ENCODE measurements at regions not wholly inside any gene's neighbourhood (a gene's known extent, or its start where the extent isn't known, plus 50 kb on each side); places are given as distances from the start of the nearest gene placed in this dataset.

- Histone ChIP-seq H3K27ac (ENCODE audit: low read depth, low read length) (0 out of 2 replicates have a peak overlapping the region, but pooled peaks have one; percentile 10), H3K23ac (ENCODE audit: insufficient read length) (no peak overlapping the region), H2AK5ac (ENCODE audit: low read depth, low read length) (no peak overlapping the region; the same call in 1 of the 2 replicates), H3K4ac (replicated peaks; ENCODE audit: insufficient read length, low read depth, low read length) (no peak overlapping the region), H2BK20ac (ENCODE audit: low read length) (no peak overlapping the region), H4K5ac (ENCODE audit: insufficient read length, low read depth, low read length) (no peak overlapping the region), H4K8ac (ENCODE audit: extremely low read depth, insufficient read depth, low read length) (no peak overlapping the region), H3K9me3 (ENCODE audit: insufficient read depth in 2 of 2, low read depth in 1 of 2, low read length in 1 of 2) (no peaks in the 10 kb centered on the region), H4K20me1 (replicated peaks in 1 of 2; ENCODE audit: control insufficient read depth in 1 of 2, insufficient read depth in 2 of 2, low read length in 2 of 2) (no peaks in the 10 kb centered on the region), H2BK5ac (ENCODE audit: low read depth, low read length) (no peak overlapping the region; the same call in 1 of the 2 replicates), H3K36me3 (ENCODE audit: control insufficient read depth in 2 of 4, insufficient read depth in 4 of 4, low read length in 3 of 4) (no peaks in the 10 kb centered on the region), H2BK12ac (ENCODE audit: low read depth, low read length) (no peak overlapping the region), H3K4me1 (replicated peaks in 1 of 4; ENCODE audit: control insufficient read depth in 3 of 4, insufficient read depth in 4 of 4, low read length in 3 of 4) (peaks cover 2 to 22% (median 16%) of the 10 kb centered on the region in 4 experiments; a peak in 6 of 7 replicates), H3K79me1 (ENCODE audit: low read depth, low read length) (no peaks in the 10 kb centered on the region; the same call in 1 of the 2 replicates), H2BK120ac (replicated peaks; ENCODE audit: low read depth, low read length) (no peak overlapping the region), H3K56ac (replicated peaks; ENCODE audit: insufficient read length, low read depth, low read length) (no peak overlapping the region), H3K27me3 (replicated peaks in 1 of 4; ENCODE audit: control insufficient read depth in 3 of 4, extremely low read depth in 1 of 4, insufficient read depth in 3 of 4, low read length in 3 of 4) (no peaks in the 10 kb centered on the region), H3K4me3 (ENCODE audit: extremely low read depth in 1 of 4, insufficient read depth in 2 of 4, low read depth in 3 of 4, low read length in 4 of 4) (no peak overlapping the region), H4K91ac (replicated peaks; ENCODE audit: insufficient read length, low read length) (no peak overlapping the region), H3K79me2 (ENCODE audit: control insufficient read depth in 1 of 2, insufficient read depth in 2 of 2, low read length in 2 of 2) (no peaks in the 10 kb centered on the region), H3K14ac (ENCODE audit: insufficient read length) (no peak overlapping the region), H2AFZ (ENCODE audit: low read length) (no peak overlapping the region), H3K23me2 (ENCODE audit: low read depth, low read length) (no peaks in the 10 kb centered on the region), H3K4me2 (ENCODE audit: insufficient read depth in 1 of 2, low read depth in 2 of 2, low read length in 2 of 2) (no peak overlapping the region), H2BK15ac (ENCODE audit: low read length) (no peak overlapping the region), H3K18ac (ENCODE audit: extremely low read depth, low read length) (no peak overlapping the region), H3K9ac (replicated peaks in 1 of 4; ENCODE audit: extremely low read depth in 1 of 4, low read depth in 3 of 4, low read length in 3 of 4) (no peak overlapping the region)
- ChIA-PET POLR2A (ENCODE audit: partially characterized antibody) (no interaction called here), CTCF (ENCODE audit: partially characterized antibody) (interaction anchor here (0.9 to 1.1 kb wide), 2 partner anchors 29 to 64 kb away, joined by 3 read pairs; no protein-coding TSS in a partner anchor)
- FAIRE-seq (peak; percentile 28), DNase-seq (ENCODE audit: low read depth in 1 of 2, low spot score in 2 of 2) (no peak)
- 31% methylated on average over 1 of the region's 1 CpG; no CpG with 5 or more reads in 1 of the 2 experiments for WGBS, 2 experiments (ENCODE audit: extremely low coverage in 1 of 2, insufficient coverage in 1 of 2, insufficient read length in 1 of 2, insufficient replicate concordance in 2 of 2, low coverage in 1 of 2, low lambda C conversion rate in 2 of 2, missing lambda C conversion rate in 1 of 2)
- TF ChIP-seq ZNF274 (IDR thresholded peaks at IDR 0.05; ENCODE audit: borderline replicate concordance, extremely low read depth, low read length) (no peak), BRCA1 (IDR thresholded peaks at IDR 0.05; ENCODE audit: low read depth, low read length) (no peak), CHD1 (IDR thresholded peaks at IDR 0.05; ENCODE audit: low read depth, low read length) (no peak), EP300 (IDR thresholded peaks at IDR 0.05; ENCODE audit: borderline replicate concordance in 1 of 2, low read depth in 2 of 2, low read length in 2 of 2) (no peak), SIN3A (conservative IDR thresholded peaks at IDR 0.05 in 1 of 2, IDR thresholded peaks at IDR 0.05 in 1 of 2; ENCODE audit: low read depth in 1 of 2, low read length in 2 of 2) (no peak), SRF (IDR thresholded peaks at IDR 0.05; ENCODE audit: low read depth, low read length) (no peak), RNF2 (IDR thresholded peaks at IDR 0.05; ENCODE audit: borderline replicate concordance, low read depth, low read length, missing control alignments, poor library complexity, severe bottlenecking) (no peak), SP4 (IDR thresholded peaks at IDR 0.05; ENCODE audit: low read length) (no peak), YY1 (IDR thresholded peaks at IDR 0.05; ENCODE audit: low read depth, low read length) (no peak), MAFK (IDR thresholded peaks at IDR 0.05; ENCODE audit: low read depth, low read length) (no peak), GTF2F1 (IDR thresholded peaks at IDR 0.05; ENCODE audit: borderline replicate concordance, low read depth, low read length) (no peak)
- TF ChIP-seq, protein P1, sequence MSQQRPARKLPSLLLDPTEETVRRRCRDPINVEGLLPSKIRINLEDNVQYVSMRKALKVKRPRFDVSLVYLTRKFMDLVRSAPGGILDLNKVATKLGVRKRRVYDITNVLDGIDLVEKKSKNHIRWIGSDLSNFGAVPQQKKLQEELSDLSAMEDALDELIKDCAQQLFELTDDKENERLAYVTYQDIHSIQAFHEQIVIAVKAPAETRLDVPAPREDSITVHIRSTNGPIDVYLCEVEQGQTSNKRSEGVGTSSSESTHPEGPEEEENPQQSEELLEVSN (IDR thresholded peaks at IDR 0.05) = no peak
- TF ChIP-seq, protein P2, sequence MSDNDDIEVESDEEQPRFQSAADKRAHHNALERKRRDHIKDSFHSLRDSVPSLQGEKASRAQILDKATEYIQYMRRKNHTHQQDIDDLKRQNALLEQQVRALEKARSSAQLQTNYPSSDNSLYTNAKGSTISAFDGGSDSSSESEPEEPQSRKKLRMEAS (IDR thresholded peaks at IDR 0.05) = no peak
These were observed 494.7 kb downstream of the STK39 start for GRCh38 chr2:167752734-167753133.
